Trophoblast cell (in vitro differentiated cells and primary cell): ENCODE measurements at regions not wholly inside any gene's neighbourhood (a gene's known extent, or its start where the extent isn't known, plus 50 kb on each side); places are given as distances from the start of the nearest gene placed in this dataset.

Source experiments
- DNase-seq, 2 donors: peaks; one replicate each; pipeline ENCODE4 v3.0.0-alpha.2; 2016
- H2AFZ ChIP-seq: 2 replicates; pipeline ENCODE4 v1.6.1; 2013; ENCODE audit warnings: low read length, moderate library complexity, mild to moderate bottlenecking; ENCODE audit not compliant: insufficient read depth, poor library complexity
- H2AK5ac ChIP-seq: 2 replicates; pipeline ENCODE4 v1.6.1; 2013; ENCODE audit warnings: mild to moderate bottlenecking, low read length
- H2BK120ac ChIP-seq: 2 replicates; pipeline ENCODE4 v1.6.1; 2013; ENCODE audit warnings: low read length, mild to moderate bottlenecking, moderate library complexity; ENCODE audit not compliant: insufficient read depth, poor library complexity
- H2BK12ac ChIP-seq: 2 replicates; pipeline ENCODE4 v1.6.1; 2013; ENCODE audit warnings: mild to moderate bottlenecking, low read length, moderate library complexity
- H2BK5ac ChIP-seq: 2 replicates; pipeline ENCODE4 v1.6.1; 2013; ENCODE audit warnings: low read length, low read depth, moderate library complexity, mild to moderate bottlenecking; ENCODE audit not compliant: poor library complexity
- H3K14ac ChIP-seq: 2 replicates; pipeline ENCODE4 v1.6.1; 2013; ENCODE audit warnings: mild to moderate bottlenecking, low read length
- H3K18ac ChIP-seq: 2 replicates; pipeline ENCODE4 v1.6.1; 2013; ENCODE audit warnings: mild to moderate bottlenecking, low read length
- H3K23ac ChIP-seq: 2 replicates; pipeline ENCODE4 v1.6.1; 2013; ENCODE audit warnings: low read length
- H3K27ac ChIP-seq: 2 replicates; pipeline ENCODE4 v1.5.1; 2013; ENCODE audit warnings: low read depth, mild to moderate bottlenecking, inconsistent platforms, low read length, moderate library complexity
- H3K27me3 ChIP-seq: 2 replicates; pipeline ENCODE4 v1.6.1; 2013; ENCODE audit warnings: inconsistent platforms, mild to moderate bottlenecking, low read length, moderate library complexity; ENCODE audit not compliant: insufficient read depth
- H3K36me3 ChIP-seq, 2 experiments: 1 replicate in 1 of 2; 2 replicates in 1 of 2; pipeline ENCODE4 v1.6.1; 2013; ENCODE audit warnings: low read length in 2 of 2, mild to moderate bottlenecking in 2 of 2, moderate library complexity in 1 of 2; ENCODE audit not compliant: insufficient read depth in 2 of 2, control insufficient read depth in 1 of 2
- H3K4ac ChIP-seq: 2 replicates; pipeline ENCODE4 v1.6.1; 2013; ENCODE audit warnings: low read depth, mild to moderate bottlenecking, low read length, moderate library complexity
- H3K4me1 ChIP-seq, 2 experiments: 1 replicate in 1 of 2; 2 replicates in 1 of 2; pipeline ENCODE4 v1.6.1; 2013; ENCODE audit warnings: low read length in 2 of 2, mild to moderate bottlenecking in 2 of 2, moderate library complexity in 1 of 2; ENCODE audit not compliant: insufficient read depth in 2 of 2, control insufficient read depth in 1 of 2
- H3K4me2 ChIP-seq: 2 replicates; pipeline ENCODE4 v1.6.1; 2013; ENCODE audit warnings: inconsistent platforms, mild to moderate bottlenecking, low read length, moderate library complexity
- H3K4me3 ChIP-seq: 2 replicates; pipeline ENCODE4 v1.5.1; 2013; ENCODE audit warnings: mild to moderate bottlenecking, low read depth, low read length, inconsistent platforms
- H3K79me1 ChIP-seq: one replicate; pipeline ENCODE4 v1.6.1; 2013; ENCODE audit warnings: low read length
- H3K79me2 ChIP-seq: 2 replicates; pipeline ENCODE4 v1.6.1; 2013; ENCODE audit warnings: low read length, mild to moderate bottlenecking; ENCODE audit not compliant: control insufficient read depth, insufficient read depth, poor library complexity
- H3K9ac ChIP-seq: 2 replicates; pipeline ENCODE4 v1.6.1; 2013; ENCODE audit warnings: mild to moderate bottlenecking, low read length
- H3K9me3 ChIP-seq: 2 replicates; pipeline ENCODE4 v1.6.1; 2013; ENCODE audit warnings: low read depth, mild to moderate bottlenecking, control low read depth, inconsistent platforms, low read length; ENCODE audit not compliant: insufficient read depth
- H4K12ac ChIP-seq: 2 replicates; pipeline ENCODE4 v1.6.1; 2013; ENCODE audit warnings: low read depth, mild to moderate bottlenecking, low read length, moderate library complexity
- H4K8ac ChIP-seq: 2 replicates; pipeline ENCODE4 v1.6.1; 2013; ENCODE audit warnings: low read depth, mild to moderate bottlenecking, low read length, moderate library complexity
- H4K91ac ChIP-seq: one replicate; pipeline ENCODE4 v1.6.1; 2013; ENCODE audit warnings: low read depth, mild to moderate bottlenecking, low read length, moderate library complexity
- WGBS: extraction: QIAGEN DNeasy Blood & Tissue Kit; methylation state at CpG from one replicate; pipeline ENCODE4 v1.1.7; 2013; ENCODE audit warnings: missing lambda C conversion rate; ENCODE audit not compliant: insufficient read length, insufficient coverage; ENCODE audit errors: extremely low coverage; 5-methylcytosine and 5-hydroxymethylcytosine counted together

- Histone ChIP-seq H2BK5ac (no peak overlapping the region), H3K36me3 (no peaks in the 10 kb centered on the region), H3K4ac (no peak overlapping the region), H3K9ac (no peak overlapping the region), H2BK120ac (no peak overlapping the region), H3K18ac (no peak overlapping the region), H3K4me1 (no peaks in the 10 kb centered on the region), H2BK12ac (no peak overlapping the region), H3K79me1 (no peaks in the 10 kb centered on the region), H3K4me2 (no peak overlapping the region), H4K8ac (no peak overlapping the region), H4K91ac (no peak overlapping the region), H3K4me3 (no peak overlapping the region), H4K12ac (no peak overlapping the region), H3K9me3 (no peaks in the 10 kb centered on the region), H3K14ac (no peak overlapping the region), H2AK5ac (no peak overlapping the region), H3K27me3 (no peaks in the 10 kb centered on the region), H3K23ac (no peak overlapping the region), H2AFZ (no peak overlapping the region), H3K79me2 (no peaks in the 10 kb centered on the region), H3K27ac (no peak overlapping the region)
- WGBS = no CpG with 5 or more reads among the region's 3 CpGs
- DNase-seq = no peak
Observed at GRCh38 chr7:41431671-41432070, 271.2 kb downstream of the INHBA start.

- Histone ChIP-seq H4K91ac (peak overlapping the region; percentile 6), H3K27me3 (no peaks in the 10 kb centered on the region), H2BK12ac (no peak overlapping the region), H3K4ac (no peak overlapping the region), H2AFZ (no peak overlapping the region), H3K9ac (no peak overlapping the region), H3K23ac (no peak overlapping the region), H3K14ac (no peak overlapping the region), H3K79me2 (no peaks in the 10 kb centered on the region), H3K4me1 (no peaks in the 10 kb centered on the region), H4K8ac (no peak overlapping the region), H2BK5ac (no peak overlapping the region), H3K4me3 (no peak overlapping the region), H3K79me1 (no peaks in the 10 kb centered on the region), H3K9me3 (no peaks in the 10 kb centered on the region), H2AK5ac (no peak overlapping the region), H3K36me3 (no peaks in the 10 kb centered on the region), H3K4me2 (no peak overlapping the region), H4K12ac (no peak overlapping the region), H2BK120ac (no peak overlapping the region), H3K18ac (no peak overlapping the region), H3K27ac (no peak overlapping the region)
- WGBS = no CpG with 5 or more reads among the region's 4 CpGs
- DNase-seq = no peak
Observed at GRCh38 chr7:41428381-41428780, 274.5 kb downstream of the INHBA start.

- no peak overlapping the region for H3K4me3 ChIP-seq
- no peak overlapping the region for H4K12ac ChIP-seq
- H3K79me2 ChIP-seq = no peaks in the 10 kb centered on the region
- H3K4me2 ChIP-seq = no peak overlapping the region
- no peaks in the 10 kb centered on the region for H3K9me3 ChIP-seq
- peak; percentile 25 to 49 for DNase-seq
- H3K36me3 ChIP-seq = no peaks in the 10 kb centered on the region
- no peaks in the 10 kb centered on the region for H3K4me1 ChIP-seq
- no peak overlapping the region for H2BK5ac ChIP-seq
- no peak overlapping the region for H4K91ac ChIP-seq
- no peak overlapping the region for H3K9ac ChIP-seq
- no peaks in the 10 kb centered on the region for H3K27me3 ChIP-seq
- H2AK5ac ChIP-seq = no peak overlapping the region
- no peak overlapping the region for H2BK12ac ChIP-seq
- H3K14ac ChIP-seq = no peak overlapping the region
- H3K27ac ChIP-seq = no peak overlapping the region
- no peak overlapping the region for H3K23ac ChIP-seq
- H3K79me1 ChIP-seq = no peaks in the 10 kb centered on the region
- no CpG with 5 or more reads among the region's 3 CpGs for WGBS
- H3K18ac ChIP-seq = no peak overlapping the region
- no peak overlapping the region for H3K4ac ChIP-seq
- H2BK120ac ChIP-seq = no peak overlapping the region
- H2AFZ ChIP-seq = no peak overlapping the region
- H4K8ac ChIP-seq = no peak overlapping the region
Observed at GRCh38 chr7:41425926-41426325, 277.0 kb downstream of the INHBA start.

GRCh38 chr7:41421056-41421455 lies 281.8 kb downstream of the INHBA start:
- Histone ChIP-seq H4K8ac (no peak overlapping the region), H2AFZ (no peak overlapping the region), H3K4me3 (no peak overlapping the region), H3K14ac (no peak overlapping the region), H3K9ac (no peak overlapping the region), H3K36me3 (no peaks in the 10 kb centered on the region), H2BK5ac (no peak overlapping the region), H3K4me1 (no peaks in the 10 kb centered on the region), H3K18ac (no peak overlapping the region), H3K4me2 (no peak overlapping the region), H3K4ac (no peak overlapping the region), H3K9me3 (no peaks in the 10 kb centered on the region), H4K91ac (no peak overlapping the region), H3K79me2 (no peaks in the 10 kb centered on the region), H3K27me3 (no peaks in the 10 kb centered on the region), H2AK5ac (no peak overlapping the region), H3K27ac (no peak overlapping the region), H2BK12ac (no peak overlapping the region), H2BK120ac (no peak overlapping the region), H3K79me1 (no peaks in the 10 kb centered on the region), H3K23ac (no peak overlapping the region), H4K12ac (no peak overlapping the region)
- no peak for DNase-seq
- no CpG with 5 or more reads among the region's 3 CpGs for WGBS
